Activated naive CD4-positive, alpha-beta T cell treated with anti-CD3 and anti-CD28 coated beads for 36 hours (primary cell): ENCODE measurements at regions not wholly inside any gene's neighbourhood (a gene's known extent, or its start where the extent isn't known, plus 50 kb on each side); places are given as distances from the start of the nearest gene placed in this dataset.
"Not testable (repeated sequence)": the region's sequence is repeated elsewhere in the genome, so short reads cannot be mapped to it uniquely, and the experiment has no call there.

ENCODE experiments used
- CTCF ChIA-PET: fragments of 350-600 bp; sonication (Branson Sonifier 250); formaldehyde crosslinking; loops from one replicate; lab custom pipeline; 2021; ENCODE audit warnings: antibody characterized with exemption; lab: Charles Lee
- DNase-seq: peaks from one replicate; pipeline ENCODE4 v3.0.0-alpha.2; 2020
- H3K27ac Mint-ChIP-seq: one replicate; pipeline ENCODE4 v1.8.0; 2021; ENCODE audit warnings: mild to moderate bottlenecking, mixed read lengths
- H3K27me3 Mint-ChIP-seq: one replicate; pipeline ENCODE4 v1.8.0; 2021; ENCODE audit warnings: low read depth, mixed read lengths
- H3K36me3 Mint-ChIP-seq: one replicate; pipeline ENCODE4 v1.8.0; 2021; ENCODE audit warnings: low read depth, mixed read lengths
- H3K4me1 Mint-ChIP-seq: one replicate; pipeline ENCODE4 v1.8.0; 2021; ENCODE audit warnings: low read depth, mixed read lengths
- H3K4me3 Mint-ChIP-seq: one replicate; pipeline ENCODE4 v1.8.0; 2021; ENCODE audit warnings: mild to moderate bottlenecking, moderate library complexity, mixed read lengths
- H3K9me3 Mint-ChIP-seq: one replicate; pipeline ENCODE4 v1.8.0; 2021; ENCODE audit warnings: mixed read lengths
- intact Hi-C: fragments of 100-400 bp; cut with micrococcal nuclease; formaldehyde crosslinking; loops from one replicate; pipeline ENCODE4 v1.15.1; 2023

DNA sequence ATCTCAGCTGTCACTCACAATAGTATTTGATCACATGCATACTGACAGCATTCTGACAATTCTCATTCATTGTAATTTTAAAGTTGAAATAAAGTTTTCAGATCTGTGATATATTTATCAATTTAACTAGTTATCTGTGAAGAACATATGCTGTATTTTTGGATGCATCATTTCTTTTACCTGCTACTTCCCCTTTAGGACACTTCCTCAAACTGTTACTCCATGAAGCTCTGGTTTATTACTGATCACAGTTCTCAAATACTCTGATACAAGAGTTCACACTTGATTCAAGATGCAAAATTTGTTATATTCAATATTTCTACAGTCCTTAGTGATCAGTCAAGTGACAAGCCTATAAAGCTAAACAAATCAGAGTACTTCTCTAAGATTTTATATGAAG is 1655.2 kb downstream of the LRRC4C start:
- DNase-seq: no peak
- CTCF ChIA-PET: interaction anchor here (0.7 kb wide), 1 partner anchor 71 kb away, joined by 3 read pairs; no protein-coding TSS in a partner anchor
- H3K27me3 Mint-ChIP-seq: no peaks in the 10 kb centered on the region
- H3K9me3 Mint-ChIP-seq: peaks cover 13% of the 10 kb centered on the region
- no peaks in the 10 kb centered on the region for H3K36me3 Mint-ChIP-seq
- intact Hi-C loops: no loop called here
- H3K27ac Mint-ChIP-seq: no peak overlapping the region
- H3K4me3 Mint-ChIP-seq: no peak overlapping the region
- no peaks in the 10 kb centered on the region for H3K4me1 Mint-ChIP-seq

DNA sequence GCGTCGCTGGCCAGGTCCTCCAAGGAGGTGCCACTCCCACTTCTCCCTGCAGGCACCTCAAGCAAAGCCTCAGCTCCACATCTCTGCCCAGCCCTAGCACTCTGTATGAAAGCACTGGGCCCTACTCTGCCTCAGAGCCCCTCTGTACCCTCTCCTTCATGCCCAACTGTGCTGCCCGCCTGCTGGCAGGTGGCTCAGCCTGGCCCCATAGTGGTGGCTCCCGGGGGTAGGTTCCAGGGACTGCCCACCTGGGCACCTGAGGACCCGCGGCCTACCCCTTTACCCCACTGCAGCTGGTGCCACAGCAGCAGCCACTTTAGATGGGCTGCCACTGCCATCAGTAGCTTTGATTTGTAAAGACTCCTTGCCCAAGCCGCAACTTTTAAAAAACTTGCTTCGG is 1672.8 kb downstream of the LRRC4C start:
- Mint-ChIP-seq H3K27ac (no peak overlapping the region), H3K4me1 (no peaks in the 10 kb centered on the region), H3K36me3 (no peaks in the 10 kb centered on the region), H3K27me3 (no peaks in the 10 kb centered on the region), H3K4me3 (no peak overlapping the region), H3K9me3 (no peaks in the 10 kb centered on the region)
- CTCF ChIA-PET: no interaction called here
- no peak for DNase-seq
- intact Hi-C loops: no loop called here

DNA sequence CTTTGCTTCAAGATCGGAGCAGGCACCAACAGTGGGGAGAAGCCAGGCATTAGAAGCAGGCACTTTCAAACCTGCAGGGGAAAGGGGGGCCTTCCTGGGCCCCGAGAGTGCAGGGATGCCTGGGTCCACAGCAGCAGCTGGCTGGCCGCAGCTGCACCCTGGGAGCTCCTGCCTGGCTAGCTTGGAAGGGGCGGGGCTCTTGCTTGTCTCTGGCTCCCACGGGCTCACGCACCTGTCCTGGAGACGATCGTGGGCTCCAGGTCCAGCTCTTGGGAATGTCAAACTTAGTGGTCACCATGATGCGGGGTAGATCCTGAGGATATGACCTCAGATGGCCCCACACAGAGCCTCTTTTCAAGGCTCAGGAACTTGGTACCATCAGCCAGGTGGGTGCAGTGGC is 1673.2 kb downstream of the LRRC4C start:
- CTCF ChIA-PET: no interaction called here
- H3K4me1 Mint-ChIP-seq: no peaks in the 10 kb centered on the region
- DNase-seq: no peak
- no peak overlapping the region for H3K27ac Mint-ChIP-seq
- intact Hi-C loops: no loop called here
- no peaks in the 10 kb centered on the region for H3K9me3 Mint-ChIP-seq
- H3K4me3 Mint-ChIP-seq: no peak overlapping the region
- no peaks in the 10 kb centered on the region for H3K36me3 Mint-ChIP-seq
- no peaks in the 10 kb centered on the region for H3K27me3 Mint-ChIP-seq

DNA sequence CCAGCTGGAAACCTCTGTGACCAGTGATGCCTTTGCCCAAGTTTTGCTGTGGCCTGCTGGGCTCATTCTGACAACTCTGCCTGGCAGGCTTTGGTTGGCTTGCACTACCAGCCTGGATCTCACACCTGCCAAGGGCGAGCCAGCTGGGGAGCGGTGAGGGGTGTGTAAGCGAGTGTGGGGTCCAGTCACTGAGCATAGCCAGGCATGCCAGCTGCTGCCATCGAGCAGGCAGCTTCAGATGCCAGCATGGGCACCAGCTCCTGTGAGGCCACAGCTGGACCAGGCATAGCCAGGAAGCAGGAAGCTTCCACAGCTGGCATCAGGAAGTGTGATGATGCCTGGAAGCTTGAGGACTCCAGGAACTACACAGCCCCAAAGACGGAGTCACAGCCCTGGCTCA is 1674.6 kb downstream of the LRRC4C start:
- CTCF ChIA-PET: interaction anchor here (0.6 kb wide), 1 partner anchor 509 kb away, joined by 5 read pairs; no protein-coding TSS in a partner anchor
- Mint-ChIP-seq H3K36me3 (no peaks in the 10 kb centered on the region), H3K27me3 (no peaks in the 10 kb centered on the region), H3K9me3 (no peaks in the 10 kb centered on the region), H3K4me1 (no peaks in the 10 kb centered on the region), H3K27ac (no peak overlapping the region), H3K4me3 (no peak overlapping the region)
- intact Hi-C loops: no loop called here
- DNase-seq: no peak

DNA sequence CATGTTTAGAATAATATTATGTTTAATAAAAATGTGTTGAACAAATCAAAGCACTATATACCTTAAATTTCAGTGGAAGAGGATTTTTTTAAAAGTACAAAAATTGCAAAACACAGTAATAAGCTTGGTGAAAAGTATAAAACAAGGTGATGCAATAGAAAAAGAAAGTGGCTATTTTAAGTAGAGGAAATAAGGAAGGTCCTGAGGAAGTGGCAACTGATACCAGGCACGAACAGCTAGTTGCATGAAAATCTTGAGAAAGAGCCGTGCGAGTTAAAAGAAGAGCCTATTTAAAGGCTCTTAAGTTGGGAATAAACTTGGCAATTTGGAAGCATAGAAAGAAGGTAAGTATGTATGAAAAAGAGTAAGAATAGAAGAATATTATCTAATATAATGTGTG is 1679.3 kb downstream of the LRRC4C start:
- Mint-ChIP-seq H3K4me3 (no peak overlapping the region), H3K27ac (no peak overlapping the region), H3K27me3 (no peaks in the 10 kb centered on the region), H3K9me3 (no peaks in the 10 kb centered on the region), H3K36me3 (no peaks in the 10 kb centered on the region), H3K4me1 (no peaks in the 10 kb centered on the region)
- DNase-seq: no peak
- CTCF ChIA-PET: no interaction called here
- intact Hi-C loops: no loop called here

DNA sequence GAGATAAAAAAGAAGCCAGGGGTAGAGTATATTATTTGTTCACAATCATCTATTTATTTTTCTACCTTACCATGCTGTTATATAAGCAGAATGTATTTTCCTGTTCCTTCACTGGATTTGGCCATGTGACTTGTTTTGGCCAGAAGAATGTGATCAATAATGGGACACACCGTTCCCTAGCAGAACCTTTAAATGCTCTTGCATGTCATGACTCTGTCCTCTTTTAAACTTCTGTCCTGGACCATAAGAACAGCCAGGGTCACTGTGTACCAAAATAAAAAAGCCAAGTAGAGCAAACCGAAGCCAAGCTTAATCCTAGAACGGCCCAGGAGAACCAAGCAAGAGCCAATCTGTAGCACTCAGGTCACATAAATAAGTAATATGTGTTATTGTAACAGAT is 1682.4 kb downstream of the LRRC4C start:
- H3K36me3 Mint-ChIP-seq: no peaks in the 10 kb centered on the region
- H3K27me3 Mint-ChIP-seq: no peaks in the 10 kb centered on the region
- no peak for DNase-seq
- H3K4me1 Mint-ChIP-seq: no peaks in the 10 kb centered on the region
- intact Hi-C loops: no loop called here
- H3K4me3 Mint-ChIP-seq: no peak overlapping the region
- CTCF ChIA-PET: no interaction called here
- H3K9me3 Mint-ChIP-seq: peaks cover 4% of the 10 kb centered on the region
- H3K27ac Mint-ChIP-seq: no peak overlapping the region

DNA sequence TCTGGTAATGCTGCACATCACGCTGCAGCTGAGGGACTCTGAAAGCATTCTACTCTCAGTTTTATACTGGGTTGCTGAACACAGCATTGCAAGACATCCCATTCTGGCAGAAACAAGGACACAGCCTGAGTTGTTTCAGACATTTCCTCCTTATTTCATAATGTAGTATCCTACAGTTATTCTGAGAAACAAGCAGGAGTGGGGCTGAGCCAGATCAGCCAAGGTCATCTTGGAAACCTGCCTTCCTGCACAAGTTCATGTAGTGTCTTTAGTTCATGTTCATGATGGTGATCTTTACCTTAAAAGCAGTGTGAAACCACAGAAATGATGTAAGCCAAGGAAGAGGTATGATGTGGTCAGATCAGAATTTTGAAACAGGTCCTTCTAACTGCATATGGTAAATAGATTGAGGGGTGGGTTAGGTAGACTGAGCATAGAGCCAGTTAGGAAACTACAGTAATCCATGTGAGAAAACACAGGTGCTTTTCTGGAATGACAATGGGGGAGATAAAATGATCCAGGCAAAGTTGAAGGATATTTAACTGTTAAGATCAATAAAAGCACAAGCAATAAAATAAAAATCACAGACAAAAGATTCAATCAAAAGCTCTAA is 1686.8 kb downstream of the LRRC4C start:
- intact Hi-C loops: no loop called here
- Mint-ChIP-seq H3K36me3 (no peaks in the 10 kb centered on the region), H3K27me3 (no peaks in the 10 kb centered on the region), H3K27ac (no peak overlapping the region), H3K4me3 (no peak overlapping the region), H3K9me3 (peaks cover 12% of the 10 kb centered on the region), H3K4me1 (no peaks in the 10 kb centered on the region)
- CTCF ChIA-PET: no interaction called here
- no peak for DNase-seq

DNA sequence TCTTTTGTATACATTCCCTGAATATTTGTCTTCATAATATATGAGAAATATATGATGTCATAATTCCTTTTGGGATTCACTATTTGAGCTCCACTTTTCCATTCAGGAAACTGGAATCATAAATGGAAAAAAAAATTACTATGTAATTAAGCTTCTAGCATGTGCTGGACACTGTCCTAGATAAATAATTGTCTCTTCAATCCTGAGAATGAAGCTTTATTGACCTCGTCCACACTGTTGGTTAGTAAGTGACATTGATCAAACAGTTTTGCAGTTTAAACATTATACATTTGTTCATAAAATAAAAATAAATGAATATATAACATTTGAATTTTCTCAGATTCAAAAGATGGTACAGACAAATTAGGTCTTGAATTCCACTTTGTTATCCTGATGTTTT is 1691.2 kb downstream of the LRRC4C start:
- H3K9me3 Mint-ChIP-seq: peaks cover 12% of the 10 kb centered on the region
- no peaks in the 10 kb centered on the region for H3K36me3 Mint-ChIP-seq
- H3K4me1 Mint-ChIP-seq: no peaks in the 10 kb centered on the region
- no peak for DNase-seq
- H3K27me3 Mint-ChIP-seq: no peaks in the 10 kb centered on the region
- CTCF ChIA-PET: no interaction called here
- H3K27ac Mint-ChIP-seq: no peak overlapping the region
- intact Hi-C loops: no loop called here
- no peak overlapping the region for H3K4me3 Mint-ChIP-seq

DNA sequence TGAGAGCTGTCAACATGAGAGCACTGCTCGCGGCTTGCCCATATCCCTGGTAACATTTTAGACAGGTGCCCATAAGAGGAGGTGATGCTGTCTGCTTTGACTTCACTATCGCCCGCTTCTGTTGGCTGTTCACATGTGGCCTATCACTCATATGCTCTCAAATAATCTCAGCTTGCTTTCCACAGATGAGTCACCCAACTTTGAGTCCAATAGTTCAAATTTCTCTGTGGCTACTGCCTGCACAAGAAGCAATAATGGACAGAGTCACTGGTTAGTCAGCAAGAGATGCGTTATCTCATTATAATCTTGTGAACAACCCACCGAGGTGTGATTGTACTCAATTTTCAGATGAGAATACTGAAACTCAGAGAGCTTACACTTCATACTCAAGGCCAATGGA is 1714.1 kb downstream of the LRRC4C start:
- Mint-ChIP-seq H3K4me1 (no peaks in the 10 kb centered on the region), H3K4me3 (no peak overlapping the region), H3K27me3 (no peaks in the 10 kb centered on the region), H3K27ac (no peak overlapping the region), H3K9me3 (peaks cover 13% of the 10 kb centered on the region), H3K36me3 (no peaks in the 10 kb centered on the region)
- intact Hi-C loops: no loop called here
- CTCF ChIA-PET: no interaction called here
- DNase-seq: no peak

DNA sequence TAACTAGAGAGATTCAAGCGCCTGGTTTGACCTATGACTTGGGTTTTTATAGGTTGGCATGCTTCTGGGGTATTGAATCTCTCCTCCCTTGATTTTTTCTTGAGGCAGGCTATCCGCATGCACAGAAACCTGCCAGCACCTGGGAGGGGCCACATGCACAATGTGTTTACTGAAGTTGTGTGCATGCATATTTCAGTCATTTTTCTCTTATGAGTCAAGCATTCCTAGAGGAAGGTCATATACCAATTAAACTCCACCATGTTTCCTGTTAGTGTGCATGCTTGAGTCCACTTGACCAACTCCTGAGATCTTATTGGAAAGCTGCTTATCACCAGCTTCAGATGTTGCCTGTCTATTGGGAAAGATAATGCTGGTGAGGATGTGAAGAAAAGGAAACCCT is 1718.4 kb downstream of the LRRC4C start:
- Mint-ChIP-seq H3K4me1 (no peaks in the 10 kb centered on the region), H3K4me3 (no peak overlapping the region), H3K27ac (no peak overlapping the region), H3K9me3 (no peaks in the 10 kb centered on the region), H3K36me3 (no peaks in the 10 kb centered on the region), H3K27me3 (no peaks in the 10 kb centered on the region)
- no peak for DNase-seq
- intact Hi-C loops: no loop called here
- CTCF ChIA-PET: no interaction called here

DNA sequence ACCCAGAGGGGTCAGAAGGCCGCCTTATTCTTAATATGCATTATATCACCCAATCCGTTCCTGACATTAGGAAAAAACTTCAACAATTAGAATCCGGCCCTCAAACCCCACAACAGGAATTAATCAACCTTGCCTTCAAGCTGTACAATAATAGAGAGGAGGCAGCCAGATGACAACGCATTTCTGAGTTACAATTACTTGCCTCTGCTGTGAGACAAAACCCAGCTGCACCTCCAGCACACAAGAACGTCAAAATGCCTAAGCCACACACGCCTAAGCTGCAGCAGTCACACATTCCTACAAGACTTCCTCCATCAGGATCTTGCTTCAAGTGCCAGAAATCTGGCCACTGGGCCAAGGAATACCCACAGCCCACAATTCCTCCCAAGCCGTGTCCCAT is 1723.1 kb downstream of the LRRC4C start:
- DNase-seq, H3K36me3 Mint-ChIP-seq, H3K27ac Mint-ChIP-seq, H3K4me1 Mint-ChIP-seq, H3K4me3 Mint-ChIP-seq, intact Hi-C loops, CTCF ChIA-PET, H3K9me3 Mint-ChIP-seq, H3K27me3 Mint-ChIP-seq: not testable (repeated sequence)

DNA sequence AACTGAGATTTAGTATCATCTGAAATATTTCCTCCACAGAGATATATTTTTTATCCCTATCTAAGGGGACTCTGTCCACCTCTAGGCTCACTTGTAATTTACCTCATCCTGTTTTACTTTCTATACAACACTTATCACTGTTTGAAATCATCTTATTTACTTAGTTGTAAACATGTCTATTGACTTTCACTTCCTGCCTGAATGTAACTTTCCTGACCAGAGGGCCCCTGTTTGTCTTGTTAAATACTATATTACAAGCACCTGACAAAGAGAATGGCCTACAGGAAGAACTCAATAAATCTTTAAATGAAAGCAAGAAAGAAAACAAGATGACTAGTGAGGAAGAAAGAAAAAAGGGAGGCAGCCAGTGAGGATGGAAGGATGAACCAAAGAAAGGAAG is 1727.5 kb downstream of the LRRC4C start:
- no peaks in the 10 kb centered on the region for H3K27me3 Mint-ChIP-seq
- peaks cover 3% of the 10 kb centered on the region for H3K9me3 Mint-ChIP-seq
- intact Hi-C loops: no loop called here
- CTCF ChIA-PET: no interaction called here
- H3K36me3 Mint-ChIP-seq: no peaks in the 10 kb centered on the region
- DNase-seq: no peak
- H3K27ac Mint-ChIP-seq: no peak overlapping the region
- H3K4me1 Mint-ChIP-seq: no peaks in the 10 kb centered on the region
- H3K4me3 Mint-ChIP-seq: no peak overlapping the region

DNA sequence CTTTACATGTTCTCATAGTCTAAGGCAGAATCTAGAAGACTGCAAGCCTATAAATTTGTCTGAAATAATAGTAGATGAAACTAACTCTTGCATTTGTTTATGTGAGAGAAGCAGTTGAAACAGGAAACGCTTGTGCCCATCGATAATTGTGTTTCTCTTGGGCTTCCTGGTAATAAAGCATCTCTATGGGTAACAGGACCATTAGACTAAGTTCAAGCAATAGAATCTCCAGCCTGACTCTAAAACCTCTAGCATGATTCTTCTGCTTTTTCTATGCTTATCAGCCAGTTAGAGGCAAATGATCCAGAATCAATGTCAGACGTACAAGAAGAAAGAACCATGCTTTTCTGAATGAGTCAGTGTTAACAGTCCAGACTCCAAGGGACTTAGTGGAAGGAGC is 1734.4 kb downstream of the LRRC4C start:
- Mint-ChIP-seq H3K4me3 (no peak overlapping the region), H3K36me3 (no peaks in the 10 kb centered on the region), H3K27me3 (no peaks in the 10 kb centered on the region), H3K9me3 (peaks cover 7% of the 10 kb centered on the region), H3K27ac (no peak overlapping the region), H3K4me1 (no peaks in the 10 kb centered on the region)
- CTCF ChIA-PET: no interaction called here
- DNase-seq: no peak
- intact Hi-C loops: no loop called here
